Thymus (tissue), 11 donors: ENCODE measurements at regions not wholly inside any gene's neighbourhood (a gene's known extent, or its start where the extent isn't known, plus 50 kb on each side); places are given as distances from the start of the nearest gene placed in this dataset.
A peak's percentile ranks its signal among the peaks of the same experiment; 100 is the strongest.

ENCODE experiments used
- DNase-seq, 9 donors: peaks; one replicate each; pipeline ENCODE4 v3.0.0-alpha.2; 2013; ENCODE audit warnings: low spot score in 9 of 9, low read depth in 6 of 9, missing footprints in 1 of 9
- H3K27ac ChIP-seq, 2 donors: one replicate each; pipeline ENCODE4 v1.5.1; 2013; ENCODE audit warnings: control low read depth in 1 of 2, low read depth in 1 of 2, low read length in 1 of 2, mild to moderate bottlenecking in 1 of 2, moderate library complexity in 1 of 2
- H3K27me3 ChIP-seq, 2 donors: one replicate each; pipeline ENCODE4 v1.5.1; 2013; ENCODE audit warnings: low read length in 1 of 2; ENCODE audit not compliant: control insufficient read depth in 2 of 2, insufficient read depth in 1 of 2
- H3K36me3 ChIP-seq, 2 donors: one replicate each; pipeline ENCODE4 v1.5.1; 2013; ENCODE audit warnings: low read length in 1 of 2, mild to moderate bottlenecking in 1 of 2, moderate library complexity in 1 of 2; ENCODE audit not compliant: control insufficient read depth in 2 of 2, insufficient read depth in 2 of 2
- H3K4me1 ChIP-seq, 2 donors: one replicate each; pipeline ENCODE4 v1.5.1; 2013; ENCODE audit warnings: low read length in 2 of 2; ENCODE audit not compliant: control insufficient read depth in 2 of 2, insufficient read depth in 2 of 2
- H3K4me3 ChIP-seq, 2 donors: one replicate each; pipeline ENCODE4 v1.5.1; 2013; ENCODE audit warnings: low read length in 2 of 2, control low read depth in 1 of 2, mild to moderate bottlenecking in 1 of 2
- H3K9me3 ChIP-seq, 2 donors: one replicate each; pipeline ENCODE4 v1.5.1; 2013; ENCODE audit warnings: low read length in 1 of 2, mild to moderate bottlenecking in 1 of 2; ENCODE audit not compliant: control insufficient read depth in 2 of 2, insufficient read depth in 1 of 2
- WGBS: extraction: QIAGEN DNeasy Blood & Tissue Kit; methylation state at CpG from one replicate; pipeline ENCODE4 v1.1.7; 2013; 5-methylcytosine and 5-hydroxymethylcytosine counted together
- donor health status: healthy.

GRCh38 chr17:77535892-77536291, 395.1 kb downstream of the SEC14L1 start:
- H3K27ac ChIP-seq = no peak overlapping the region
- WGBS = 91% methylated on average over 6 of the region's 6 CpGs
- H3K9me3 ChIP-seq = peaks cover 0 to 15% of the 10 kb centered on the region in 2 donors
- peaks cover 0 to under 1% of the 10 kb centered on the region in 2 donors for H3K4me1 ChIP-seq
- no peaks in the 10 kb centered on the region for H3K36me3 ChIP-seq
- H3K27me3 ChIP-seq = peaks cover 0 to 6% of the 10 kb centered on the region in 2 donors
- no peak for DNase-seq
- no peak overlapping the region for H3K4me3 ChIP-seq

DNA sequence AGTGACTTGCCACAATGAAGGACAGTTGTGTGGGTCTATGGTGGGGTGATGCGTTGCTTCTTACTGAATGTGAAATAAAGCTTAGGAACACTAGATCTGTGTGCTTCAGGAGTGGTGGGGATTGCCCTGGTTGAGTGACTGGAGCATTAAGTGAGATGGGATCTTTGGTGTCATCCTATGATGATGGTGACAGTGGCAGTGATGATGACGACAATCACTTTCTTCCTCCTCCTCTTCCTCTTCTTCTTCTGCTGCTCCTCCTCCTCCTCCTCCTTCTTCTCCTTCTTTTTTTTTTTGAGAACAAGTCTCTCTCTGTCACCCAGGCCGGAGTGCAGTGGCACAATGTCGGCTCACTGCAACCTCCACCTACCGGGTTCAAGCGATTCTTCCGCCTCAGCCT, 396.8 kb downstream of the SEC14L1 start:
- Histone ChIP-seq H3K4me3 (no peak overlapping the region), H3K27ac (no peak overlapping the region), H3K36me3 (no peaks in the 10 kb centered on the region), H3K27me3 (peaks cover 0 to 7% of the 10 kb centered on the region in 2 donors), H3K9me3 (peaks cover 0 to 15% of the 10 kb centered on the region in 2 donors), H3K4me1 (peaks cover 0 to 12% of the 10 kb centered on the region in 2 donors)
- DNase-seq = no peak
- 97% methylated on average over 7 of the region's 7 CpGs for WGBS

GRCh38 chr17:77540531-77540930, 399.8 kb downstream of the SEC14L1 start:
- peaks cover 0 to 13% of the 10 kb centered on the region in 2 donors for H3K4me1 ChIP-seq
- peaks cover 0 to 4% of the 10 kb centered on the region in 2 donors for H3K27me3 ChIP-seq
- no peaks in the 10 kb centered on the region for H3K36me3 ChIP-seq
- DNase-seq = no peak
- H3K9me3 ChIP-seq = no peaks in the 10 kb centered on the region
- 91% methylated on average over 11 of the region's 11 CpGs for WGBS
- H3K4me3 ChIP-seq = no peak overlapping the region
- H3K27ac ChIP-seq = no peak overlapping the region

GRCh38 chr17:77540975-77541374, 400.2 kb downstream of the SEC14L1 start:
- DNase-seq = no peak
- H3K4me3 ChIP-seq = no peak overlapping the region
- no peaks in the 10 kb centered on the region for H3K36me3 ChIP-seq
- no peak overlapping the region for H3K27ac ChIP-seq
- H3K9me3 ChIP-seq = no peaks in the 10 kb centered on the region
- H3K4me1 ChIP-seq = peaks cover 0 to 13% of the 10 kb centered on the region in 2 donors
- 81% methylated on average over 15 of the region's 15 CpGs for WGBS
- peaks cover 0 to 2% of the 10 kb centered on the region in 2 donors for H3K27me3 ChIP-seq

DNA sequence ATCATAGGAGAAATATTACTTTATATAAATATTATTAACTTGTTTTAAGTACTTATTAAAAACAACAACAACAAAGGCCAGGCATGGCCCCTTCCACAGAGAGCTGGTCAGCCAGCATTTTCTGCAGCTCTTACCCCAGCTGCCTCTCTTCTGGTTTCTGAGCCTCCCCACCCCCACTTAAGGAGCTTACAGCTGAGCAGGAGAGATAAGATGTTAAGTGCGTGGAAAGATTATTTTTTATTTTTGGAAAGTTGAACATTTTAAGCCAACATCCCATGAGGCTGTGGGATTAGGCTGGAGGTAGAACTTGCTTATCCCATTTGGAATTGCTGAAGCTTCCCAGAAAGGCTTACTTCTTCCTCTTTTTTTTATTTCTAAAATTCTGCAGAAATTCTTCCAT, 401.2 kb downstream of the SEC14L1 start:
- H3K36me3 ChIP-seq = no peaks in the 10 kb centered on the region
- WGBS = 39% methylated on average over 1 of the region's 1 CpG
- no peak overlapping the region for H3K27ac ChIP-seq
- no peak overlapping the region for H3K4me3 ChIP-seq
- H3K4me1 ChIP-seq = peaks cover 0 to 13% of the 10 kb centered on the region in 2 donors
- H3K27me3 ChIP-seq = peaks cover 0 to 2% of the 10 kb centered on the region in 2 donors
- H3K9me3 ChIP-seq = no peaks in the 10 kb centered on the region
- DNase-seq = no peak

DNA sequence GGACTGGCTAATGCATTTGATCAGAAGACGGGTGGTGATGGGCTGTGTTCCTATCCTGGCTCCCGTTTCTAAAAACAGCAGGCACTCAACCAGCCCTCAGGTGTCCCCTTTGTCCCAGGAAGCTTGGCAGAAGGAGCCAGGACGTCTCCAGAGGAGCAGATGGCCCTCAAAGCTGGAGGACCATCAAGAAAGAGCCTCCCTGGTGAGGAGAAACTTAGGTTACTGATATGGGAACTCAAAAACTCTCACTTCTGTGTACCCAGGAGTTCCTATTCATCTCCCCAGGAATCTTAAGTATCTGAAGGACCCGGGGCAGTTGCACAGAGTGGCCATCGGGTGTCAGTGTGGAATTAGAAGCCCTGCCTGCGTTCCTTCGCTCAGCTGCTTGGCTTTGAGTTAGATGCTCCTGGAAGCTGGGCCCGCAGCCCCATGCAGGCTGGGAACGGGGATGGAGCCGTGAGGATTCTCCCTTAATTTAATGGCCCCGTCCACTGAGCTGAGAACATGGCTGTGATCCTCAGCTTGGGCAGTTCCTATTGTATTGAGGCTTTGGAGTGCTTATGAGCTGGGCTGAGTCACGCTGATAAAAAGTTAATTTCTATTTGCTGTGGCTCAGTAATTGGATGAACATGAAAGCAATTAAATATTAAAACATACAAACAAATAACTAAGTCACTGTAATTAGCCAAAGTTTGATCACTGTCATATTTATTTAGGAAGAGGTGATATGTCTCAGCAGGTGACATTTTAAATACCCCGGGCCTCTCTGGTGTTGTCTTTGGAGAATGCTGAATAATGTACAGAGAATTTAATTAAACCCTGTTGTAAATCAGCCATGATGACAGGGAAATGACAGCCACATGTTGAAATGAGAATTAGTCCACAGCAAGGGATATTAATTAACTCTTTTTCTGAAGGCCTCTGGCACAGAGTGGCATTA, 402.1 kb downstream of the SEC14L1 start:
- peaks cover 0 to 13% of the 10 kb centered on the region in 2 donors for H3K4me1 ChIP-seq
- H3K36me3 ChIP-seq = no peaks in the 10 kb centered on the region
- peak; percentile 27 to 82 (median 60) for DNase-seq
- 33% methylated on average over 13 of the region's 13 CpGs for WGBS
- H3K27me3 ChIP-seq = peaks cover 0 to 2% of the 10 kb centered on the region in 2 donors
- no peaks in the 10 kb centered on the region for H3K9me3 ChIP-seq
- no peak overlapping the region for H3K27ac ChIP-seq
- no peak overlapping the region for H3K4me3 ChIP-seq

- Histone ChIP-seq H3K4me3 (no peak overlapping the region), H3K27me3 (peaks cover 0 to 2% of the 10 kb centered on the region in 2 donors), H3K36me3 (no peaks in the 10 kb centered on the region), H3K9me3 (no peaks in the 10 kb centered on the region), H3K4me1 (peaks cover 0 to 13% of the 10 kb centered on the region in 2 donors), H3K27ac (no peak overlapping the region)
- DNase-seq = no peak
- WGBS = 95% methylated on average over 15 of the region's 15 CpGs
Measured at GRCh38 chr17:77543801-77544200, 403.0 kb downstream of the SEC14L1 start.

- Histone ChIP-seq H3K9me3 (no peaks in the 10 kb centered on the region), H3K27me3 (peaks cover 0 to 2% of the 10 kb centered on the region in 2 donors), H3K4me3 (no peak overlapping the region), H3K27ac (no peak overlapping the region), H3K4me1 (peaks cover 0 to 13% of the 10 kb centered on the region in 2 donors), H3K36me3 (no peaks in the 10 kb centered on the region)
- DNase-seq = no peak
- 80% methylated on average over 13 of the region's 13 CpGs for WGBS
Measured at GRCh38 chr17:77544347-77545110, 403.8 kb downstream of the SEC14L1 start.

DNA sequence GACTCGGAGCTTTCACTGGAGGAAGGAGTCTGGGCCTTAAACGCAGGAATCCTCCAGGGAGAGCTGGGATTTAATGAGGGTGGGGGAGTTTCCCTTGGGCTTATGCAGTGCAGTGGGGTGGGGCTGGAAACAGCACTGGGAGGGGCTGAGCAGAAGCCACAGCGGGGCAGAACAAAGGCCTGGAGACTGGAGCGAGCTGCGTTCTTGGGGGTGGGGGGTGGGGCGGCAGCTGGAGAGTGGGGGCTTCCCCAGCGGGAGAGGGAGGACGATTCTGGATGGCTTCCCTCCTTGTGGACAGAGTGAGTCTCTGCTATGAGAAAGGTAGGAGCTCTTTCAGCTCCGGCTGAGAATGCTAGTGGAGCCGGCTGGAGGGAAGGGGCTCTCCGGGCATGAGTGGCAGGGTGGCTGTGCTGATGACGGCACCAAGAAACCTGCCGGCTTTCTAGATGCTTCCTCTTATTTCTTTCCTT, 406.0 kb downstream of the SEC14L1 start:
- Histone ChIP-seq H3K27me3 (no peaks in the 10 kb centered on the region), H3K4me3 (no peak overlapping the region)
- 80% methylated on average over 13 of the region's 13 CpGs for WGBS

More for the DNA sequence above, 406.0 kb downstream of the SEC14L1 start:
- no peak for DNase-seq
- no peak overlapping the region for H3K27ac ChIP-seq
- no peaks in the 10 kb centered on the region for H3K9me3 ChIP-seq
- H3K36me3 ChIP-seq = no peaks in the 10 kb centered on the region
- peaks cover 0 to 7% of the 10 kb centered on the region in 2 donors for H3K4me1 ChIP-seq
